ENCODE measurements at regions not wholly inside any gene's neighbourhood (a gene's known extent, or its start where the extent isn't known, plus 50 kb on each side); places are given as distances from the start of the nearest gene placed in this dataset.

GRCh38 chr10:52474265-52474664, 160.2 kb downstream of the DKK1 start:
- no peak overlapping the region for H3K27ac ChIP-seq (ENCODE audit: low read depth, low read length)
- no peak overlapping the region for H2BK120ac ChIP-seq (ENCODE audit: low read depth, low read length)
- H4K5ac ChIP-seq (ENCODE audit: low read length), result no peak overlapping the region
- H3K79me2 ChIP-seq (ENCODE audit: control insufficient read depth, insufficient read depth, low read length), result no peaks in the 10 kb centered on the region
- no peak overlapping the region for H3K56ac ChIP-seq (ENCODE audit: low read length)
- H3K79me1 ChIP-seq (ENCODE audit: low read length), result no peaks in the 10 kb centered on the region
- no peak overlapping the region for H3K4ac ChIP-seq (ENCODE audit: low read depth, low read length)
- no peak overlapping the region for H3K4me3 ChIP-seq (ENCODE audit: low read length)
- H3K36me3 ChIP-seq (ENCODE audit: control insufficient read depth, insufficient read depth, low read length), result no peaks in the 10 kb centered on the region
- H2AK5ac ChIP-seq (ENCODE audit: low read length), result no peak overlapping the region
- H3K4me1 ChIP-seq (ENCODE audit: control insufficient read depth, low read depth, low read length), result no peaks in the 10 kb centered on the region
- no peak overlapping the region for H2BK5ac ChIP-seq (ENCODE audit: low read length)
- H4K8ac ChIP-seq (ENCODE audit: low read depth, low read length), result no peak overlapping the region
- no peaks in the 10 kb centered on the region for H3K27me3 ChIP-seq (ENCODE audit: insufficient read depth, low read length, poor library complexity)
- H3K9ac ChIP-seq (ENCODE audit: low read length), result no peak overlapping the region
- no peak overlapping the region for H3K4me2 ChIP-seq (ENCODE audit: low read length)
- no peak overlapping the region for H2BK15ac ChIP-seq (replicated peaks; ENCODE audit: low read depth)
- DNase-seq, result no peak
- WGBS (ENCODE audit: extremely low coverage, insufficient coverage, low lambda C conversion rate), result no CpG with 5 or more reads among the region's 2 CpGs
- no peak overlapping the region for H3K18ac ChIP-seq (ENCODE audit: low read length)
- H3K23ac ChIP-seq (ENCODE audit: low read length), result no peak overlapping the region

- Histone ChIP-seq H3K79me2 (ENCODE audit: control insufficient read depth, insufficient read depth, low read length) (no peaks in the 10 kb centered on the region), H3K4me1 (ENCODE audit: control insufficient read depth, low read depth, low read length) (no peaks in the 10 kb centered on the region), H2AK5ac (ENCODE audit: low read length) (no peak overlapping the region), H3K23ac (ENCODE audit: low read length) (no peak overlapping the region), H3K56ac (ENCODE audit: low read length) (no peak overlapping the region), H3K4me3 (ENCODE audit: low read length) (no peak overlapping the region), H3K4me2 (ENCODE audit: low read length) (no peak overlapping the region), H3K79me1 (ENCODE audit: low read length) (no peaks in the 10 kb centered on the region), H3K27ac (ENCODE audit: low read depth, low read length) (no peak overlapping the region), H2BK15ac (replicated peaks; ENCODE audit: low read depth) (no peak overlapping the region), H4K8ac (ENCODE audit: low read depth, low read length) (no peak overlapping the region), H3K27me3 (ENCODE audit: insufficient read depth, low read length, poor library complexity) (no peaks in the 10 kb centered on the region), H2BK5ac (ENCODE audit: low read length) (no peak overlapping the region), H3K4ac (ENCODE audit: low read depth, low read length) (no peak overlapping the region), H3K18ac (ENCODE audit: low read length) (no peak overlapping the region), H3K9ac (ENCODE audit: low read length) (no peak overlapping the region), H4K5ac (ENCODE audit: low read length) (no peak overlapping the region), H2BK120ac (ENCODE audit: low read depth, low read length) (no peak overlapping the region), H3K36me3 (ENCODE audit: control insufficient read depth, insufficient read depth, low read length) (no peaks in the 10 kb centered on the region)
- DNase-seq, result no peak
- WGBS (ENCODE audit: extremely low coverage, insufficient coverage, low lambda C conversion rate), result no CpG with 5 or more reads among the region's 4 CpGs
These were observed 163.2 kb downstream of the DKK1 start for GRCh38 chr10:52477305-52477704.

DNA sequence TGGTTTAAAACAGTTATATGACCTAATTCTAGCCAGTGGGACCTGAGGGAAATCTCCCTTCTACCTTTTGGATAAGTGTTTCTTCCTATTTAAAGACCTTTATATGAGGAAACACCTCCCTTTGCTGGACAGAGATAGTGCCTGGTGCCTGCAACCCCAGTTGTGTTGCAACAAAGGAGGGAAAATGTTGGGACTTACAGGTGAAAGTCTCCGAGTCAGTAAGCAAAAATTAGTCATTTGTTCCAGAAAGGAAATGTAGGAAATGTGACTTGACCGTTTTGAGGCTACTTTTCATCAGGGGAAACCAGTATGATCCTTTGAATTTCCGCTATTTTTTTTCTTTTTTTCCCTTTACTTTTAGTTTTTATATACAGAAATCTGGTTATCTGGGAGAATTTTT, 165.5 kb downstream of the DKK1 start:
- H3K79me2 ChIP-seq (ENCODE audit: control insufficient read depth, insufficient read depth, low read length), result no peaks in the 10 kb centered on the region
- no peak overlapping the region for H3K9ac ChIP-seq (ENCODE audit: low read length)
- H3K18ac ChIP-seq (ENCODE audit: low read length), result no peak overlapping the region
- H3K23ac ChIP-seq (ENCODE audit: low read length), result no peak overlapping the region
- no peak for DNase-seq
- H3K4ac ChIP-seq (ENCODE audit: low read depth, low read length), result no peak overlapping the region
- H3K4me3 ChIP-seq (ENCODE audit: low read length), result no peak overlapping the region
- no peak overlapping the region for H4K8ac ChIP-seq (ENCODE audit: low read depth, low read length)
- no peak overlapping the region for H3K4me2 ChIP-seq (ENCODE audit: low read length)
- H2BK15ac ChIP-seq (replicated peaks; ENCODE audit: low read depth), result no peak overlapping the region
- H2AK5ac ChIP-seq (ENCODE audit: low read length), result no peak overlapping the region
- no peaks in the 10 kb centered on the region for H3K27me3 ChIP-seq (ENCODE audit: insufficient read depth, low read length, poor library complexity)
- no peak overlapping the region for H2BK5ac ChIP-seq (ENCODE audit: low read length)
- no peak overlapping the region for H3K27ac ChIP-seq (ENCODE audit: low read depth, low read length)
- no peak overlapping the region for H4K5ac ChIP-seq (ENCODE audit: low read length)
- H3K36me3 ChIP-seq (ENCODE audit: control insufficient read depth, insufficient read depth, low read length), result no peaks in the 10 kb centered on the region
- no CpG with 5 or more reads among the region's 3 CpGs for WGBS (ENCODE audit: extremely low coverage, insufficient coverage, low lambda C conversion rate)
- no peaks in the 10 kb centered on the region for H3K4me1 ChIP-seq (ENCODE audit: control insufficient read depth, low read depth, low read length)
- no peak overlapping the region for H2BK120ac ChIP-seq (ENCODE audit: low read depth, low read length)
- H3K56ac ChIP-seq (ENCODE audit: low read length), result no peak overlapping the region
- H3K79me1 ChIP-seq (ENCODE audit: low read length), result no peaks in the 10 kb centered on the region

- Histone ChIP-seq H3K79me2 (ENCODE audit: control insufficient read depth, insufficient read depth, low read length) (no peaks in the 10 kb centered on the region), H4K5ac (ENCODE audit: low read length) (no peak overlapping the region), H3K4me2 (ENCODE audit: low read length) (no peak overlapping the region), H2BK15ac (replicated peaks; ENCODE audit: low read depth) (no peak overlapping the region), H2BK5ac (ENCODE audit: low read length) (no peak overlapping the region), H2AK5ac (ENCODE audit: low read length) (no peak overlapping the region), H3K36me3 (ENCODE audit: control insufficient read depth, insufficient read depth, low read length) (no peaks in the 10 kb centered on the region), H3K56ac (ENCODE audit: low read length) (no peak overlapping the region), H3K4ac (ENCODE audit: low read depth, low read length) (no peak overlapping the region), H4K8ac (ENCODE audit: low read depth, low read length) (no peak overlapping the region), H2BK120ac (ENCODE audit: low read depth, low read length) (no peak overlapping the region), H3K27me3 (ENCODE audit: insufficient read depth, low read length, poor library complexity) (no peaks in the 10 kb centered on the region), H3K9ac (ENCODE audit: low read length) (no peak overlapping the region), H3K18ac (ENCODE audit: low read length) (no peak overlapping the region), H3K4me3 (ENCODE audit: low read length) (no peak overlapping the region), H3K27ac (ENCODE audit: low read depth, low read length) (no peak overlapping the region), H3K79me1 (ENCODE audit: low read length) (no peaks in the 10 kb centered on the region), H3K23ac (ENCODE audit: low read length) (no peak overlapping the region), H3K4me1 (ENCODE audit: control insufficient read depth, low read depth, low read length) (no peaks in the 10 kb centered on the region)
- WGBS (ENCODE audit: extremely low coverage, insufficient coverage, low lambda C conversion rate), result no CpG with 5 or more reads among the region's 7 CpGs
- no peak for DNase-seq
These were observed 168.0 kb downstream of the DKK1 start for GRCh38 chr10:52481986-52482555.

DNA sequence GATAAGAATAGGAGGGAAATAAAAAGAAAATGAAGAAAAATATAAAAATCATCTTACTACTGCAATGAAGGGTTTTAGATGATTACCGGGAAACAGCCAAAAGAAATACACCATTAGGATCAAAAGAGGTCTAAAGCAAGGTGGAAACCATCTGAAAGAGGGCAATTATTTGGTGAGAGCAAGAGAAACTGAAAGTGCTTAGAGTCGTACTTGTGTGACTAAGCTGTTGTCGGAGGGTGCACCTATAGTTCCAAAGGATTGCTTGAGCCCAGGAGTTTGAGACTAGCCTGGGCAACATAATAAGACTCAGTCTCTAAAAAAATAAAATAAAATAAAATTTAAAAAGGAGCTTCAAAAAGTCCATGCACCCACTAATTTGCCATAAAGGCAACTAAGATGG, 169.5 kb downstream of the DKK1 start:
- Histone ChIP-seq H2AK5ac (ENCODE audit: low read length) (no peak overlapping the region), H2BK120ac (ENCODE audit: low read depth, low read length) (no peak overlapping the region), H3K23ac (ENCODE audit: low read length) (no peak overlapping the region), H3K79me2 (ENCODE audit: control insufficient read depth, insufficient read depth, low read length) (no peaks in the 10 kb centered on the region), H2BK15ac (replicated peaks; ENCODE audit: low read depth) (peak overlapping the region; percentile 36), H4K8ac (ENCODE audit: low read depth, low read length) (no peak overlapping the region), H3K4ac (ENCODE audit: low read depth, low read length) (no peak overlapping the region), H2BK5ac (ENCODE audit: low read length) (no peak overlapping the region), H3K18ac (ENCODE audit: low read length) (no peak overlapping the region), H4K5ac (ENCODE audit: low read length) (no peak overlapping the region), H3K27me3 (ENCODE audit: insufficient read depth, low read length, poor library complexity) (no peaks in the 10 kb centered on the region), H3K4me3 (ENCODE audit: low read length) (no peak overlapping the region), H3K36me3 (ENCODE audit: control insufficient read depth, insufficient read depth, low read length) (no peaks in the 10 kb centered on the region), H3K79me1 (ENCODE audit: low read length) (no peaks in the 10 kb centered on the region), H3K4me2 (ENCODE audit: low read length) (no peak overlapping the region), H3K9ac (ENCODE audit: low read length) (no peak overlapping the region), H3K4me1 (ENCODE audit: control insufficient read depth, low read depth, low read length) (no peaks in the 10 kb centered on the region), H3K56ac (ENCODE audit: low read length) (no peak overlapping the region), H3K27ac (ENCODE audit: low read depth, low read length) (no peak overlapping the region)
- no peak for DNase-seq
- no CpG with 5 or more reads among the region's 3 CpGs for WGBS (ENCODE audit: extremely low coverage, insufficient coverage, low lambda C conversion rate)
